RKO (cell line): ENCODE measurements at regions not wholly inside any gene's neighbourhood (a gene's known extent, or its start where the extent isn't known, plus 50 kb on each side); places are given as distances from the start of the nearest gene placed in this dataset.
"Not testable (repeated sequence)": the region's sequence is repeated elsewhere in the genome, so short reads cannot be mapped to it uniquely, and the experiment has no call there.

Source experiments
- DNase-seq: peaks from one replicate; pipeline ENCODE4 v3.0.0-alpha.2; 2016; ENCODE audit warnings: low spot score

GRCh38 chr1:146282807-146283526 lies 54.1 kb upstream of the NOTCH2NLA start:
- DNase-seq = not testable (repeated sequence)

GRCh38 chr1:146281522-146281921 lies 52.7 kb upstream of the NOTCH2NLA start:
- DNase-seq = not testable (repeated sequence)

GRCh38 chr1:146278758-146279157 lies 49.9 kb upstream of the NOTCH2NLA start:
- DNase-seq = not testable (repeated sequence)
